ENCODE measurements at regions not wholly inside any gene's neighbourhood (a gene's known extent, or its start where the extent isn't known, plus 50 kb on each side); places are given as distances from the start of the nearest gene placed in this dataset.

- no peak for TF ChIP-seq CTCF (IDR thresholded peaks at IDR 0.05)
- TF ChIP-seq POLR2A (IDR thresholded peaks at IDR 0.05): no peak
- TF ChIP-seq EP300 (IDR thresholded peaks at IDR 0.05): no peak
- no peak for TF ChIP-seq POLR2AphosphoS5 (IDR thresholded peaks at IDR 0.05)
Observed at GRCh38 chr21:24716281-24716918, 890.9 kb downstream of the MRPL39 start.
